Gastroesophageal sphincter (tissue), 4 donors: ENCODE measurements at regions not wholly inside any gene's neighbourhood (a gene's known extent, or its start where the extent isn't known, plus 50 kb on each side); places are given as distances from the start of the nearest gene placed in this dataset.

Experiments
- ATAC-seq: fragments of 150-250 bp; one replicate; pipeline ENCODE4 v1.9.1; 2016; ENCODE audit warnings: mild to moderate bottlenecking, moderate library complexity
- H3K27ac ChIP-seq, 4 donors: fragments of 200-600 bp; sonication (generic) in 3 of 4; 1 replicate in 3 of 4; 2 replicates in 1 of 4; pipeline ENCODE4 v1.5.1; 2016 to 2019
- H3K27me3 ChIP-seq: fragments of 200-600 bp; sonication (generic); one replicate; pipeline ENCODE4 v1.5.1; 2019
- H3K36me3 ChIP-seq, 2 donors: fragments of 200-600 bp; sonication (generic); one replicate each; pipeline ENCODE4 v1.5.1; 2019; ENCODE audit warnings: control low read depth in 1 of 2
- H3K4me1 ChIP-seq, 3 donors: fragments of 200-600 bp; sonication (generic); 1 replicate in 2 of 3; 2 replicates in 1 of 3; pipeline ENCODE4 v1.5.1; 2016 to 2019; ENCODE audit warnings: control low read depth in 2 of 3
- H3K4me3 ChIP-seq, 2 donors: fragments of 200-600 bp; sonication (generic); one replicate each; pipeline ENCODE4 v1.5.1; 2019; ENCODE audit warnings: mild to moderate bottlenecking in 1 of 2, moderate library complexity in 1 of 2
- H3K9me3 ChIP-seq, 3 donors: fragments of 200-600 bp; sonication (generic); one replicate each; pipeline ENCODE4 v1.5.1; 2017 to 2019; ENCODE audit warnings: control low read depth in 2 of 3
- CTCF ChIP-seq, 4 experiments: fragments of 200-600 bp in 2 of 4; fragments of 450-650 bp in 2 of 4; sonication (generic) in 1 of 4; IDR thresholded peaks; one replicate each; pipeline ENCODE4 v1.5.1; 2017 to 2019; ENCODE audit warnings: antibody characterized with exemption in 4 of 4, mild to moderate bottlenecking in 2 of 4, moderate library complexity in 2 of 4
- EP300 ChIP-seq: sonication (generic); formaldehyde crosslinking; IDR thresholded peaks from one replicate; pipeline ENCODE4 v1.6.1; 2017; ENCODE audit warnings: antibody characterized with exemption, mild to moderate bottlenecking
- POLR2A ChIP-seq, 2 donors: fragments of 450-650 bp; IDR thresholded peaks; one replicate each; pipeline ENCODE4 v1.6.1; 2017; ENCODE audit warnings: antibody characterized with exemption in 2 of 2, mild to moderate bottlenecking in 2 of 2, moderate library complexity in 1 of 2
- POLR2AphosphoS5 ChIP-seq: sonication (generic); formaldehyde crosslinking; IDR thresholded peaks from one replicate; pipeline ENCODE4 v1.6.1; 2017; ENCODE audit warnings: antibody characterized with exemption
- WGBS, 2 donors: methylation state at CpG; one replicate each; pipeline ENCODE4 v1.1.5; 2018; ENCODE audit warnings: low coverage in 1 of 2; 5-methylcytosine and 5-hydroxymethylcytosine counted together

GRCh38 chr12:24229031-24229700 is 279.7 kb upstream of the SOX5 start:
- H3K4me1 ChIP-seq = no peaks in the 10 kb centered on the region
- WGBS, 2 donors = 75 to 100% methylated on average over 3 to 8 of the region's 9 CpGs
- no peaks in the 10 kb centered on the region for H3K36me3 ChIP-seq
- no peak overlapping the region for H3K4me3 ChIP-seq
- no peak for TF ChIP-seq CTCF (IDR thresholded peaks at IDR 0.05)
- no peak for TF ChIP-seq POLR2A (IDR thresholded peaks at IDR 0.05)
- TF ChIP-seq EP300 = no peak
- no peak for TF ChIP-seq POLR2AphosphoS5
- H3K9me3 ChIP-seq = no peaks in the 10 kb centered on the region
- H3K27me3 ChIP-seq = no peaks in the 10 kb centered on the region
- no peak overlapping the region for H3K27ac ChIP-seq
- no peak for ATAC-seq

- Histone ChIP-seq H3K27me3 (no peaks in the 10 kb centered on the region), H3K36me3 (no peaks in the 10 kb centered on the region), H3K27ac (no peak overlapping the region), H3K4me3 (no peak overlapping the region), H3K9me3 (no peaks in the 10 kb centered on the region), H3K4me1 (no peaks in the 10 kb centered on the region)
- ATAC-seq = no peak
- WGBS, 2 donors = 92 to 100% methylated on average over 3 of the region's 3 CpGs
- TF ChIP-seq POLR2AphosphoS5 = no peak
- no peak for TF ChIP-seq EP300
- TF ChIP-seq POLR2A (IDR thresholded peaks at IDR 0.05) = no peak
- no peak for TF ChIP-seq CTCF (IDR thresholded peaks at IDR 0.05)
Measured at GRCh38 chr12:24228371-24228770, 278.9 kb upstream of the SOX5 start.

GRCh38 chr12:24227551-24227950 is 278.1 kb upstream of the SOX5 start:
- 92 to 93% methylated on average over 5 of the region's 5 CpGs for WGBS, 2 donors
- TF ChIP-seq CTCF (IDR thresholded peaks at IDR 0.05) = no peak
- TF ChIP-seq POLR2AphosphoS5 = no peak
- TF ChIP-seq EP300 = no peak
- no peak for TF ChIP-seq POLR2A (IDR thresholded peaks at IDR 0.05)

GRCh38 chr12:24226745-24227350 is 277.4 kb upstream of the SOX5 start:
- no peak for TF ChIP-seq POLR2A (IDR thresholded peaks at IDR 0.05)
- no peak for TF ChIP-seq EP300
- no peak for TF ChIP-seq CTCF (IDR thresholded peaks at IDR 0.05)
- TF ChIP-seq POLR2AphosphoS5 = no peak
- no peak overlapping the region for H3K27ac ChIP-seq
- H3K4me1 ChIP-seq = peaks cover 0 to 5% (median 0%) of the 10 kb centered on the region in 3 donors
- H3K4me3 ChIP-seq = no peak overlapping the region
- no peaks in the 10 kb centered on the region for H3K9me3 ChIP-seq
- H3K36me3 ChIP-seq = no peaks in the 10 kb centered on the region
- H3K27me3 ChIP-seq = no peaks in the 10 kb centered on the region
- 66 to 74% methylated on average over 8 to 9 of the region's 9 CpGs for WGBS, 2 donors
- ATAC-seq = peak; percentile 71

More at GRCh38 chr12:24227551-24227950, 278.1 kb upstream of the SOX5 start:
- Histone ChIP-seq H3K4me1 (peaks cover 0 to 5% (median 0%) of the 10 kb centered on the region in 3 donors), H3K27me3 (no peaks in the 10 kb centered on the region), H3K36me3 (no peaks in the 10 kb centered on the region), H3K4me3 (no peak overlapping the region), H3K9me3 (no peaks in the 10 kb centered on the region), H3K27ac (no peak overlapping the region)
- ATAC-seq = no peak

GRCh38 chr12:24224401-24224800 is 274.9 kb upstream of the SOX5 start:
- no peak for ATAC-seq
- Histone ChIP-seq H3K36me3 (no peaks in the 10 kb centered on the region), H3K27ac (no peak overlapping the region), H3K9me3 (no peaks in the 10 kb centered on the region), H3K4me3 (no peak overlapping the region), H3K4me1 (peaks cover 0 to 5% (median 0%) of the 10 kb centered on the region in 3 donors), H3K27me3 (no peaks in the 10 kb centered on the region)
- TF ChIP-seq POLR2A (IDR thresholded peaks at IDR 0.05) (no peak), CTCF (IDR thresholded peaks at IDR 0.05) (no peak), EP300 (no peak), POLR2AphosphoS5 (no peak)
